RWPE1 (cell line): ENCODE measurements at regions not wholly inside any gene's neighbourhood (a gene's known extent, or its start where the extent isn't known, plus 50 kb on each side); places are given as distances from the start of the nearest gene placed in this dataset.

ENCODE experiments used
- CTCF ChIA-PET: fragments of 350-600 bp; sonication (Branson Sonifier 250); formaldehyde crosslinking; extraction: SDS; loops from one replicate; lab custom pipeline; 2021; lab: Yijun Ruan, JAX
- POLR2A ChIA-PET: fragments of 400-600 bp; formaldehyde crosslinking; extraction: SDS; loops from one replicate; lab custom pipeline; 2020; ENCODE audit warnings: antibody characterized with exemption; ENCODE audit not compliant: low non-redundant PET; lab: Yijun Ruan, JAX
- DNase-seq: peaks from one replicate; pipeline ENCODE4 v3.0.0; 2012; ENCODE audit warnings: low spot score
- H3K27ac ChIP-seq: fragments of 450-650 bp; 2 replicates; pipeline ENCODE4 v1.5.1; 2017
- CTCF ChIP-seq: fragments of 450-650 bp; conservative IDR thresholded peaks from 2 replicates; pipeline ENCODE4 v1.5.1; 2017; ENCODE audit warnings: low read depth, mild to moderate bottlenecking

- H3K27ac ChIP-seq: no peak overlapping the region
- CTCF ChIA-PET: interaction anchor here (0.6 to 0.7 kb wide), 2 partner anchors 12 to 17 kb away, joined by 3 read pairs; no protein-coding TSS in a partner anchor
- no peak for DNase-seq
- POLR2A ChIA-PET: no interaction called here
- TF ChIP-seq CTCF: no peak
Observed at GRCh38 chr9:134984372-134985265, 66.9 kb upstream of the FCN1 start.

- ChIA-PET CTCF (interaction anchor here (0.6 kb wide), 1 partner anchor 13 kb away, joined by 3 read pairs; no protein-coding TSS in a partner anchor), POLR2A (no interaction called here)
- H3K27ac ChIP-seq: no peak overlapping the region
- TF ChIP-seq CTCF: no peak
- no peak for DNase-seq
Observed at GRCh38 chr9:134985451-134985850, 67.7 kb upstream of the FCN1 start.

GRCh38 chr9:134986957-134987356, 69.2 kb upstream of the FCN1 start:
- CTCF ChIA-PET: interaction anchor here (0.7 kb wide), 1 partner anchor 1720 kb away, joined by 4 read pairs; no protein-coding TSS in a partner anchor
- no peak for TF ChIP-seq CTCF
- DNase-seq: no peak
- POLR2A ChIA-PET: no interaction called here
- H3K27ac ChIP-seq: no peak overlapping the region

GRCh38 chr9:134987376-134987775, 69.7 kb upstream of the FCN1 start:
- no peak for TF ChIP-seq CTCF
- DNase-seq: no peak
- CTCF ChIA-PET: interaction anchor here (0.6 to 0.7 kb wide), 2 partner anchors 456 to 1720 kb away, joined by 4 read pairs; no protein-coding TSS in a partner anchor
- no peak overlapping the region for H3K27ac ChIP-seq
- POLR2A ChIA-PET: no interaction called here

GRCh38 chr9:134987906-134988700, 70.4 kb upstream of the FCN1 start:
- ChIA-PET POLR2A (no interaction called here), CTCF (interaction anchor here (0.6 kb wide), 1 partner anchor 457 kb away, joined by 4 read pairs; no protein-coding TSS in a partner anchor)
- no peak for TF ChIP-seq CTCF
- no peak for DNase-seq
- H3K27ac ChIP-seq: no peak overlapping the region

- no peak for TF ChIP-seq CTCF
- no peak for DNase-seq
- H3K27ac ChIP-seq: no peak overlapping the region
- ChIA-PET POLR2A (no interaction called here), CTCF (no interaction called here)
Observed at GRCh38 chr9:134988706-134989105, 71.0 kb upstream of the FCN1 start.
